ENCODE measurements at regions not wholly inside any gene's neighbourhood (a gene's known extent, or its start where the extent isn't known, plus 50 kb on each side); places are given as distances from the start of the nearest gene placed in this dataset.

DNA sequence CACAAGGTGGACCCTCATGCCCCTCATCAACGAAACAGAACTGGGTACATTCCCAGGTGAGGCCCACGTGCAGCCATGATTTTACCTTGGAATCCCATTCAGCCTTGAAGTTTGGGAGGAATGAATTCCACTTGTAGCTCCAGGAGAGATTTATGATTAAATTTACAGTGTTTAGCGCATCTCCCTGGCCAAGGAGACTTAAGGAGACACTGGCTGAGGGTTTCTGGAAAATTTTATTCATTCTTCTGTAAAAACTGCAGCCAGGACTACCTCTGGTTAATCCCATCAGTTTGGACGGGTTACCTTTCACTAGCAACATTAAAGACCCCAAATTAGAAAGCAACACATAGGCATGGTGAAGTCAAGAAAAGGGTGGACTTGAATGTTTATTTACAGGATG, 87.2 kb upstream of the SMURF2 start:
- TF ChIP-seq POLR2A (IDR thresholded peaks at IDR 0.05; ENCODE audit: insufficient read depth in 1 of 2, low read depth in 2 of 2, low read length in 2 of 2) (no peak), POLR2AphosphoS5 (IDR thresholded peaks at IDR 0.05; ENCODE audit: low read depth, low read length) (no peak), ZNF569 (CRISPR knock-in tag; IDR thresholded peaks at IDR 0.05; ENCODE audit: borderline replicate concordance) (no peak), SMC3 (IDR thresholded peaks at IDR 0.05; ENCODE audit: low read length) (no peak), SP2 (CRISPR knock-in tag; IDR thresholded peaks at IDR 0.05) (no peak), ZNF674 (CRISPR knock-in tag; IDR thresholded peaks at IDR 0.05; ENCODE audit: low read depth) (no peak), ZMYM3 (CRISPR knock-in tag; IDR thresholded peaks at IDR 0.05) (no peak), NONO (IDR thresholded peaks at IDR 0.05) (no peak), NONO (CRISPR knock-in tag; conservative IDR thresholded peaks at IDR 0.05) (no peak), MAFK (conservative IDR thresholded peaks at IDR 0.05 in 1 of 2, IDR thresholded peaks at IDR 0.05 in 1 of 2; ENCODE audit: low read length in 2 of 2) (no peak)
- TF ChIP-seq, protein P1, sequence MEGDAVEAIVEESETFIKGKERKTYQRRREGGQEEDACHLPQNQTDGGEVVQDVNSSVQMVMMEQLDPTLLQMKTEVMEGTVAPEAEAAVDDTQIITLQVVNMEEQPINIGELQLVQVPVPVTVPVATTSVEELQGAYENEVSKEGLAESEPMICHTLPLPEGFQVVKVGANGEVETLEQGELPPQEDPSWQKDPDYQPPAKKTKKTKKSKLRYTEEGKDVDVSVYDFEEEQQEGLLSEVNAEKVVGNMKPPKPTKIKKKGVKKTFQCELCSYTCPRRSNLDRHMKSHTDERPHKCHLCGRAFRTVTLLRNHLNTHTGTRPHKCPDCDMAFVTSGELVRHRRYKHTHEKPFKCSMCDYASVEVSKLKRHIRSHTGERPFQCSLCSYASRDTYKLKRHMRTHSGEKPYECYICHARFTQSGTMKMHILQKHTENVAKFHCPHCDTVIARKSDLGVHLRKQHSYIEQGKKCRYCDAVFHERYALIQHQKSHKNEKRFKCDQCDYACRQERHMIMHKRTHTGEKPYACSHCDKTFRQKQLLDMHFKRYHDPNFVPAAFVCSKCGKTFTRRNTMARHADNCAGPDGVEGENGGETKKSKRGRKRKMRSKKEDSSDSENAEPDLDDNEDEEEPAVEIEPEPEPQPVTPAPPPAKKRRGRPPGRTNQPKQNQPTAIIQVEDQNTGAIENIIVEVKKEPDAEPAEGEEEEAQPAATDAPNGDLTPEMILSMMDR (CRISPR knock-in tag; IDR thresholded peaks at IDR 0.05) = no peak
- TF ChIP-seq, protein P2, sequence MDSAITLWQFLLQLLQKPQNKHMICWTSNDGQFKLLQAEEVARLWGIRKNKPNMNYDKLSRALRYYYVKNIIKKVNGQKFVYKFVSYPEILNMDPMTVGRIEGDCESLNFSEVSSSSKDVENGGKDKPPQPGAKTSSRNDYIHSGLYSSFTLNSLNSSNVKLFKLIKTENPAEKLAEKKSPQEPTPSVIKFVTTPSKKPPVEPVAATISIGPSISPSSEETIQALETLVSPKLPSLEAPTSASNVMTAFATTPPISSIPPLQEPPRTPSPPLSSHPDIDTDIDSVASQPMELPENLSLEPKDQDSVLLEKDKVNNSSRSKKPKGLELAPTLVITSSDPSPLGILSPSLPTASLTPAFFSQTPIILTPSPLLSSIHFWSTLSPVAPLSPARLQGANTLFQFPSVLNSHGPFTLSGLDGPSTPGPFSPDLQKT (CRISPR knock-in tag; IDR thresholded peaks at IDR 0.05; ENCODE audit: borderline replicate concordance) = no peak
- TF ChIP-seq, protein P3, sequence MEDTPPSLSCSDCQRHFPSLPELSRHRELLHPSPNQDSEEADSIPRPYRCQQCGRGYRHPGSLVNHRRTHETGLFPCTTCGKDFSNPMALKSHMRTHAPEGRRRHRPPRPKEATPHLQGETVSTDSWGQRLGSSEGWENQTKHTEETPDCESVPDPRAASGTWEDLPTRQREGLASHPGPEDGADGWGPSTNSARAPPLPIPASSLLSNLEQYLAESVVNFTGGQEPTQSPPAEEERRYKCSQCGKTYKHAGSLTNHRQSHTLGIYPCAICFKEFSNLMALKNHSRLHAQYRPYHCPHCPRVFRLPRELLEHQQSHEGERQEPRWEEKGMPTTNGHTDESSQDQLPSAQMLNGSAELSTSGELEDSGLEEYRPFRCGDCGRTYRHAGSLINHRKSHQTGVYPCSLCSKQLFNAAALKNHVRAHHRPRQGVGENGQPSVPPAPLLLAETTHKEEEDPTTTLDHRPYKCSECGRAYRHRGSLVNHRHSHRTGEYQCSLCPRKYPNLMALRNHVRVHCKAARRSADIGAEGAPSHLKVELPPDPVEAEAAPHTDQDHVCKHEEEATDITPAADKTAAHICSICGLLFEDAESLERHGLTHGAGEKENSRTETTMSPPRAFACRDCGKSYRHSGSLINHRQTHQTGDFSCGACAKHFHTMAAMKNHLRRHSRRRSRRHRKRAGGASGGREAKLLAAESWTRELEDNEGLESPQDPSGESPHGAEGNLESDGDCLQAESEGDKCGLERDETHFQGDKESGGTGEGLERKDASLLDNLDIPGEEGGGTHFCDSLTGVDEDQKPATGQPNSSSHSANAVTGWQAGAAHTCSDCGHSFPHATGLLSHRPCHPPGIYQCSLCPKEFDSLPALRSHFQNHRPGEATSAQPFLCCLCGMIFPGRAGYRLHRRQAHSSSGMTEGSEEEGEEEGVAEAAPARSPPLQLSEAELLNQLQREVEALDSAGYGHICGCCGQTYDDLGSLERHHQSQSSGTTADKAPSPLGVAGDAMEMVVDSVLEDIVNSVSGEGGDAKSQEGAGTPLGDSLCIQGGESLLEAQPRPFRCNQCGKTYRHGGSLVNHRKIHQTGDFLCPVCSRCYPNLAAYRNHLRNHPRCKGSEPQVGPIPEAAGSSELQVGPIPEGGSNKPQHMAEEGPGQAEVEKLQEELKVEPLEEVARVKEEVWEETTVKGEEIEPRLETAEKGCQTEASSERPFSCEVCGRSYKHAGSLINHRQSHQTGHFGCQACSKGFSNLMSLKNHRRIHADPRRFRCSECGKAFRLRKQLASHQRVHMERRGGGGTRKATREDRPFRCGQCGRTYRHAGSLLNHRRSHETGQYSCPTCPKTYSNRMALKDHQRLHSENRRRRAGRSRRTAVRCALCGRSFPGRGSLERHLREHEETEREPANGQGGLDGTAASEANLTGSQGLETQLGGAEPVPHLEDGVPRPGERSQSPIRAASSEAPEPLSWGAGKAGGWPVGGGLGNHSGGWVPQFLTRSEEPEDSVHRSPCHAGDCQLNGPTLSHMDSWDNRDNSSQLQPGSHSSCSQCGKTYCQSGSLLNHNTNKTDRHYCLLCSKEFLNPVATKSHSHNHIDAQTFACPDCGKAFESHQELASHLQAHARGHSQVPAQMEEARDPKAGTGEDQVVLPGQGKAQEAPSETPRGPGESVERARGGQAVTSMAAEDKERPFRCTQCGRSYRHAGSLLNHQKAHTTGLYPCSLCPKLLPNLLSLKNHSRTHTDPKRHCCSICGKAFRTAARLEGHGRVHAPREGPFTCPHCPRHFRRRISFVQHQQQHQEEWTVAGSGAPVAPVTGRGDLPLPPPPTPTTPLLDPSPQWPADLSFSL (CRISPR knock-in tag; IDR thresholded peaks at IDR 0.05) = no peak

Data from HepG2 (cell line).